Neural crest cell (in vitro differentiated cells): ENCODE measurements at regions not wholly inside any gene's neighbourhood (a gene's known extent, or its start where the extent isn't known, plus 50 kb on each side); places are given as distances from the start of the nearest gene placed in this dataset.

Experiments used
- DNase-seq: peaks from one replicate; pipeline ENCODE4 v3.0.0; 2021; ENCODE audit warnings: low read depth, mixed read lengths, low spot score
- H3K27ac Mint-ChIP-seq: one replicate; pipeline ENCODE4 v1.8.0; 2021; ENCODE audit warnings: mild to moderate bottlenecking, mixed read lengths; ENCODE audit not compliant: unreplicated experiment
- H3K27me3 Mint-ChIP-seq: 2 replicates; pipeline ENCODE4 v1.8.0; 2021; ENCODE audit warnings: low read depth, mild to moderate bottlenecking, mixed read lengths
- H3K36me3 Mint-ChIP-seq: 2 replicates; pipeline ENCODE4 v1.8.0; 2021; ENCODE audit warnings: low read depth, mild to moderate bottlenecking, mixed read lengths
- H3K4me1 Mint-ChIP-seq: 2 replicates; pipeline ENCODE4 v1.8.0; 2021; ENCODE audit warnings: mixed read lengths
- H3K4me3 Mint-ChIP-seq: one replicate; pipeline ENCODE4 v1.8.0; 2021; ENCODE audit warnings: mild to moderate bottlenecking, mixed read lengths
- H3K9me3 Mint-ChIP-seq: 2 replicates; pipeline ENCODE4 v1.8.0; 2021; ENCODE audit warnings: mixed read lengths
- TF ChIP-seq, protein P1 (sequence below): fragments of 200-600 bp; sonication (generic); conservative IDR thresholded peaks from 2 replicates; pipeline ENCODE4 v1.5.0; 2021; ENCODE audit warnings: antibody characterized with exemption, mild to moderate bottlenecking

DNA sequence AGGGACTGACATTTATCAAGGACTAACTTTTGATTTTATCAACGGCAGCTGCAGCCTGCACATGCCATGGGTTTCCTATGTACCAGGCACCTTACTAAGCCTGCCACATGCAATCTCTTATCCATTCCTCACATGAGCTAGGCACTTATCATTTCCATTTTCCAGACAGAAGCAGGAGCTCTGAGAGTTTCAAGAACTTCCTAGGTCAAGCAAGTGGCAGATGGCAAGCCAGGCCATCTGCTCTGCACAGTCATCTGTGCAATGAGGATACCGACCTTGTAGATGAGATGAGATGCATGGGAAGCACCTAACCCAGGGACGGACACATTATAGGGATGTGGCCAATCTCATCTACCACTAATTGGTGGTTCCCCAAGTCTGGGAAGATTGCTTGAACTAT, 339.4 kb upstream of the USP24 start:
- H3K36me3 Mint-ChIP-seq, result no peaks in the 10 kb centered on the region
- H3K27me3 Mint-ChIP-seq, result no peaks in the 10 kb centered on the region
- TF ChIP-seq, protein P1, sequence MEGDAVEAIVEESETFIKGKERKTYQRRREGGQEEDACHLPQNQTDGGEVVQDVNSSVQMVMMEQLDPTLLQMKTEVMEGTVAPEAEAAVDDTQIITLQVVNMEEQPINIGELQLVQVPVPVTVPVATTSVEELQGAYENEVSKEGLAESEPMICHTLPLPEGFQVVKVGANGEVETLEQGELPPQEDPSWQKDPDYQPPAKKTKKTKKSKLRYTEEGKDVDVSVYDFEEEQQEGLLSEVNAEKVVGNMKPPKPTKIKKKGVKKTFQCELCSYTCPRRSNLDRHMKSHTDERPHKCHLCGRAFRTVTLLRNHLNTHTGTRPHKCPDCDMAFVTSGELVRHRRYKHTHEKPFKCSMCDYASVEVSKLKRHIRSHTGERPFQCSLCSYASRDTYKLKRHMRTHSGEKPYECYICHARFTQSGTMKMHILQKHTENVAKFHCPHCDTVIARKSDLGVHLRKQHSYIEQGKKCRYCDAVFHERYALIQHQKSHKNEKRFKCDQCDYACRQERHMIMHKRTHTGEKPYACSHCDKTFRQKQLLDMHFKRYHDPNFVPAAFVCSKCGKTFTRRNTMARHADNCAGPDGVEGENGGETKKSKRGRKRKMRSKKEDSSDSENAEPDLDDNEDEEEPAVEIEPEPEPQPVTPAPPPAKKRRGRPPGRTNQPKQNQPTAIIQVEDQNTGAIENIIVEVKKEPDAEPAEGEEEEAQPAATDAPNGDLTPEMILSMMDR, result no peak
- no peaks in the 10 kb centered on the region for H3K9me3 Mint-ChIP-seq
- H3K27ac Mint-ChIP-seq, result no peak overlapping the region
- H3K4me3 Mint-ChIP-seq, result no peak overlapping the region
- no peak for DNase-seq
- no peaks in the 10 kb centered on the region for H3K4me1 Mint-ChIP-seq

DNA sequence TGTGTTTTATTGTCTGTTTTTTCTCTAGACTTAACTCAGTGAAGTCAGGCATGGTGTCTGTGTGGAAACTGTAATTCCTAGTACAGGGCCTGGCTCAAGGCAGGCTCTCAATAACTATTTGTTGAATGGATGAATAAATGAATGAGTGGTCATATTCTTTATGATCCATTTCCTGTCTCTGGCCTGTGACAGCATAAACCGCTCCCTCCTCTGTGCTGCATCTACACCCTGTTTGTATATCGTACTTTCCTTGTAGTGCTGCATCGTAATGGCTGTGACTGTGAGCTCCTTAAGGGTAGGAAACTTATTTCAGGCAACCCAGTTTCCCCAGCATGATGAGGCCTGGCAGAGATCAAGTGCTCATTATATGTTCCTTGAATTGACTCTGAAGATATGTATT, 337.5 kb upstream of the USP24 start:
- no peaks in the 10 kb centered on the region for H3K9me3 Mint-ChIP-seq
- TF ChIP-seq, protein P1, result no peak
- H3K27me3 Mint-ChIP-seq, result no peaks in the 10 kb centered on the region
- no peaks in the 10 kb centered on the region for H3K36me3 Mint-ChIP-seq
- no peak overlapping the region for H3K4me3 Mint-ChIP-seq
- H3K4me1 Mint-ChIP-seq, result no peaks in the 10 kb centered on the region
- no peak overlapping the region for H3K27ac Mint-ChIP-seq
- no peak for DNase-seq

DNA sequence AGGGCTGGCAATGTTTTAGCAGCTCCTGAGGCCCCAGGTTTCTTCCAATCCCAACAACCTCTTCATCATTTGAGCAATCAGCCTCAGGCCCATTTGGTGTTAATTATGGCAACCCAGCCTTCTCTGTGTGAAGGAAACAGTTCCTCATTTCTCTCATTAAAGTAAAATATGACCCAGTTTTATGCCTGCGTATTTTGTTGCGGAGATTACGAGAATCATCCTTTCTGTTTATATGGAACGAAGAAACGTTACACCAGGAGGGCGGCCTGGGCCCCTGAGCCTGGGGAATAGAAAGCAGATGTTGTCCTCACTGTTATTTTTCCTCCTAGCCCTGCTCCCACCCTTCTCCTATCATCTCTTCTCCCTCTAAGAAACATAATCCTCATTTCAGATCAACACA, 332.2 kb upstream of the USP24 start:
- Mint-ChIP-seq H3K36me3 (no peaks in the 10 kb centered on the region), H3K4me3 (no peak overlapping the region), H3K27me3 (no peaks in the 10 kb centered on the region), H3K27ac (no peak overlapping the region), H3K4me1 (no peaks in the 10 kb centered on the region), H3K9me3 (no peaks in the 10 kb centered on the region)
- no peak for DNase-seq
- TF ChIP-seq, protein P1, result no peak

DNA sequence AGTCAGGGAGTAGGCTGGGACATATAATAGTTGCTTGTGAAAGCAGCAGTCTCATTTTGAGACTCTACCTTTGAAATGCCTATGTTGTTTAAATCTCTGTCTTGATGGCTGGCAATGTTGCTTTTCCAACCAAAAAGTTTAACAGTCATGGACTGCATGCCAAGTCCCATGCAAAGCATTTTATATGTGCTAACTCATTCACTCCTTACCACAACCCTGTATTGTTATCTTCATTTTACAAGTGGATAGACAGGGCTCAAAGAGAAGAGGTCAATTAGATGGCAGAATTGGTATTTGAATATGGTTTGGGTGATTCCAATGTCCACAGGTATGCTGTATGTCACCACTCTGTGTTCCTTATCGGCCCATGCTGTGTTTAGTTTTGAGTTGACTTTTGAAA, 331.4 kb upstream of the USP24 start:
- Mint-ChIP-seq H3K4me3 (no peak overlapping the region), H3K9me3 (no peaks in the 10 kb centered on the region), H3K27me3 (no peaks in the 10 kb centered on the region), H3K27ac (no peak overlapping the region), H3K36me3 (no peaks in the 10 kb centered on the region), H3K4me1 (no peaks in the 10 kb centered on the region)
- TF ChIP-seq, protein P1, result no peak
- DNase-seq, result no peak

DNA sequence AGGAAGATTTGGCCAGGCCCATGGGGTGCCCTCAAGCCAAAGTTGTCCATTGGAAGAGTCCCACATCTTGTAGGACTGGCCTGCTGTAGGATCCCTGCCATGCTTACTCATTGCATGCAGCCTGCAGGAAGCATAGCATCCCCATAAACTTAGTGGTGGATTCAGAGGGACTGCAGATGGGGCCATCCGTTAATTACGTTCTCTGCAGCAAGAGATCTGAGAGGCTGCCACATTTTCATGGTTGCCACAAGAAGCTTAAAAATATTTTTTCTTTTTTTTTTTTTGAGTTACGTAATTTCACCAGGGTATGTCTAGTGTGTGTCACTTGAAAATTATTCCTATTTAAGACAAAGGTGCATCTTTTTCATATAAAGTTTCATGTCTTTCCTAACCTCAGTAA, 329.7 kb upstream of the USP24 start:
- Mint-ChIP-seq H3K27ac (no peak overlapping the region), H3K4me1 (no peaks in the 10 kb centered on the region), H3K36me3 (no peaks in the 10 kb centered on the region), H3K27me3 (no peaks in the 10 kb centered on the region), H3K4me3 (no peak overlapping the region), H3K9me3 (no peaks in the 10 kb centered on the region)
- no peak for DNase-seq
- TF ChIP-seq, protein P1, result no peak
